Cardiac muscle cell (in vitro differentiated cells and primary cell): ENCODE measurements at regions not wholly inside any gene's neighbourhood (a gene's known extent, or its start where the extent isn't known, plus 50 kb on each side); places are given as distances from the start of the nearest gene placed in this dataset.

ENCODE experiments used
- DNase-seq, 2 donors: peaks; one replicate each; pipeline versions ENCODE4 v3.0.0 to v3.0.0-alpha.2; 2010 to 2017; ENCODE audit warnings: low read depth in 1 of 2, low spot score in 1 of 2
- H3K27ac ChIP-seq: fragments of 200-600 bp; sonication (generic); 2 replicates; pipeline ENCODE4 v1.5.1; 2016
- H3K27me3 ChIP-seq: fragments of 200-600 bp; sonication (generic); 2 replicates; pipeline ENCODE4 v1.6.0; 2016; ENCODE audit warnings: control low read depth
- H3K36me3 ChIP-seq: fragments of 200-600 bp; sonication (generic); 2 replicates; pipeline ENCODE4 v1.5.1; 2016; ENCODE audit warnings: control low read depth
- H3K4me1 ChIP-seq: fragments of 200-600 bp; sonication (generic); 2 replicates; pipeline ENCODE4 v1.8.1; 2017; ENCODE audit warnings: low read depth, mild to moderate bottlenecking, mixed run types
- H3K4me3 ChIP-seq: fragments of 200-600 bp; sonication (generic); 2 replicates; pipeline ENCODE4 v1.5.1; 2016; ENCODE audit warnings: mild to moderate bottlenecking
- H3K9me3 ChIP-seq: fragments of 200-600 bp; sonication (generic); 2 replicates; pipeline ENCODE4 v1.5.1; 2017; ENCODE audit warnings: low read depth, mild to moderate bottlenecking, control low read depth
- CTCF ChIP-seq: IDR thresholded peaks from 2 replicates; pipeline ENCODE4 v1.5.1; 2012; ENCODE audit warnings: low read depth, mild to moderate bottlenecking, low read length

GRCh38 chr1:71236503-71236902, 155.7 kb upstream of the ZRANB2 start:
- H3K36me3 ChIP-seq: no peaks in the 10 kb centered on the region
- no peaks in the 10 kb centered on the region for H3K4me1 ChIP-seq
- TF ChIP-seq CTCF: no peak
- no peak overlapping the region for H3K4me3 ChIP-seq
- DNase-seq: no peak
- peaks cover 5% of the 10 kb centered on the region for H3K27me3 ChIP-seq
- H3K27ac ChIP-seq: no peak overlapping the region
- no peaks in the 10 kb centered on the region for H3K9me3 ChIP-seq

- Histone ChIP-seq H3K9me3 (no peaks in the 10 kb centered on the region), H3K27ac (no peak overlapping the region), H3K4me3 (no peak overlapping the region), H3K36me3 (no peaks in the 10 kb centered on the region), H3K4me1 (peaks cover 3% of the 10 kb centered on the region), H3K27me3 (peaks cover 5% of the 10 kb centered on the region)
- no peak for TF ChIP-seq CTCF
- DNase-seq: no peak
Measured at GRCh38 chr1:71233645-71234044, 152.8 kb upstream of the ZRANB2 start.

- no peak overlapping the region for H3K27ac ChIP-seq
- no peak for TF ChIP-seq CTCF
- H3K4me1 ChIP-seq: peaks cover 4% of the 10 kb centered on the region
- H3K27me3 ChIP-seq: peaks cover 5% of the 10 kb centered on the region
- DNase-seq: no peak
- H3K4me3 ChIP-seq: no peak overlapping the region
- H3K9me3 ChIP-seq: no peaks in the 10 kb centered on the region
- no peaks in the 10 kb centered on the region for H3K36me3 ChIP-seq
Measured at GRCh38 chr1:71232786-71233185, 152.0 kb upstream of the ZRANB2 start.

- DNase-seq: peak in 1 of 2 donors; percentile 12
- no peak overlapping the region for H3K27ac ChIP-seq
- no peak for TF ChIP-seq CTCF
Measured at GRCh38 chr1:71232166-71232763, 151.4 kb upstream of the ZRANB2 start.

GRCh38 chr1:71231751-71232150, 150.9 kb upstream of the ZRANB2 start:
- TF ChIP-seq CTCF: no peak
- no peak overlapping the region for H3K4me3 ChIP-seq
- peaks cover 4% of the 10 kb centered on the region for H3K4me1 ChIP-seq
- peak in 1 of 2 donors; percentile 15 for DNase-seq
- no peaks in the 10 kb centered on the region for H3K36me3 ChIP-seq
- peaks cover 5% of the 10 kb centered on the region for H3K27me3 ChIP-seq
- H3K27ac ChIP-seq: no peak overlapping the region
- H3K9me3 ChIP-seq: no peaks in the 10 kb centered on the region

More at GRCh38 chr1:71232166-71232763, 151.4 kb upstream of the ZRANB2 start:
- Histone ChIP-seq H3K4me3 (no peak overlapping the region), H3K36me3 (no peaks in the 10 kb centered on the region), H3K9me3 (no peaks in the 10 kb centered on the region), H3K4me1 (peaks cover 4% of the 10 kb centered on the region), H3K27me3 (peaks cover 5% of the 10 kb centered on the region)
